Vagina (tissue), 2 donors: ENCODE measurements at regions not wholly inside any gene's neighbourhood (a gene's known extent, or its start where the extent isn't known, plus 50 kb on each side); places are given as distances from the start of the nearest gene placed in this dataset.

Source experiments
- DNase-seq, 2 donors: peaks; one replicate each; pipeline ENCODE4 v3.0.0-alpha.2; 2017; ENCODE audit errors: extremely low spot score in 2 of 2
- H3K27ac ChIP-seq: fragments of 200-600 bp; sonication (generic); one replicate; pipeline ENCODE4 v1.5.1; 2019
- H3K27me3 ChIP-seq: fragments of 200-600 bp; sonication (generic); one replicate; pipeline ENCODE4 v1.5.1; 2019
- H3K36me3 ChIP-seq, 2 donors: fragments of 200-600 bp; sonication (generic); one replicate each; pipeline ENCODE4 v1.5.1; 2017 to 2019
- H3K4me1 ChIP-seq: fragments of 200-600 bp; sonication (generic); one replicate; pipeline ENCODE4 v1.5.1; 2019
- H3K4me3 ChIP-seq, 2 donors: fragments of 200-600 bp; sonication (generic); 1 replicate in 1 of 2; 2 replicates in 1 of 2; pipeline ENCODE4 v1.5.1; 2016 to 2019
- H3K9me3 ChIP-seq: fragments of 200-600 bp; sonication (generic); one replicate; pipeline ENCODE4 v1.5.1; 2019
- CTCF ChIP-seq, 3 experiments: fragments of 450-650 bp in 2 of 3; fragments of 200-600 bp in 1 of 3; sonication (generic) in 1 of 3; IDR thresholded peaks; one replicate each; pipeline ENCODE4 v1.5.1; 2017 to 2019; ENCODE audit warnings: antibody characterized with exemption in 3 of 3, mild to moderate bottlenecking in 2 of 3, moderate library complexity in 2 of 3
- POLR2A ChIP-seq, 2 donors: fragments of 450-650 bp; IDR thresholded peaks; one replicate each; pipeline ENCODE4 v1.6.1; 2017; ENCODE audit warnings: antibody characterized with exemption in 2 of 2, mild to moderate bottlenecking in 2 of 2, moderate library complexity in 2 of 2
- POLR2AphosphoS5 ChIP-seq, 2 donors: sonication (generic); formaldehyde crosslinking; IDR thresholded peaks; one replicate each; pipeline ENCODE4 v1.9.0; 2017; ENCODE audit warnings: antibody characterized with exemption in 2 of 2, mild to moderate bottlenecking in 2 of 2, low read depth in 1 of 2; ENCODE audit not compliant: insufficient read depth in 1 of 2
- intact Hi-C: fragments of 100-400 bp; cut with DNase I; formaldehyde crosslinking; loops from one replicate; pipeline ENCODE4 v1.15.1; 2023

DNA sequence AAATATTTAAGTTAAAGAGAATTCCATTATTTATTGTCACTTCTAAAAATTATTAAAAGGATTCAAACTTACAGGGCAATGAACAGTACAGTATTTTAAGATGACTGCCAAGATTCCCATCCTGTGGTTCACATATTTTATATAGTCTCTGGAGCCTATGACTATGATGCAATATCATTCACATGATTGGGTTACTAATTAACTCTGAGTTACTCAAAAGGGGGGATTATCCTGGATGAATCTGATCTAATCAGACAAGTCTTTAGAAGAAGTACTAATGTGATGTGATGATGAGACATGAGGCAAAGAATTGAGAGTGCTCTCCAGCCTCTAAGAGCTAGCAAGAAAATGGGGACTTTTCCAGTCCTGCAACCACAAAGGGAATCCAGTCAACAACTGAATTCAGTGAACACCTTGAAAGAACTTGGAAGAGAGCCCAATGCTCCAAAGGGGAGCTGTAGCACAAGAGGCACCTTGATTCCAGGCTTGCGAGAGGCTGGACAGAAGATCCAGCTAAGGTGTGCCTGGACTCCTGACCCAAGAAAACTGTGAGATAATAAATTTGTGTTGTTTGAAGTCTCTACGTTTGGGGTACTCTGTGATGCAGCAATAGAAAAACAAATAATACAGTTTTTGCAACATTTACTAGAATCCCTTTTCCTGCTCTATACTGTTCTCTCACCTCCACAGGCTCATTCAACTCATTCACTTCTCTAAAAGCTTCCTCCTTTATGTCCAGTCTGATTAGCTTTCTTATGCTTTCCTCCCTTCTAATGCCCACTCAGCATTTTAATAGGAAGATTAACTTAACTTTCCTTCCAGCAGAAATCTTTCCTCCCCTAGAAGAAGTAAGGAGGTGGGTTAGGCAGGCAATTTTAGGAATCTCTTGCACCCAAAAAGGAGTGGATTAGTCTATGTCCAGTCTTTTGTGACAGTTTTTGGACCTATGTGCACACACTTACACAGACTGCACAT is 133.8 kb upstream of the LCORL start:
- H3K4me1 ChIP-seq = no peaks in the 10 kb centered on the region
- DNase-seq = no peak
- H3K9me3 ChIP-seq = no peaks in the 10 kb centered on the region
- H3K36me3 ChIP-seq = no peaks in the 10 kb centered on the region
- intact Hi-C loops = no loop called here
- no peak overlapping the region for H3K27ac ChIP-seq
- H3K27me3 ChIP-seq = no peaks in the 10 kb centered on the region
- TF ChIP-seq POLR2AphosphoS5 (IDR thresholded peaks at IDR 0.05; ENCODE audit: insufficient read depth in 1 of 2, low read depth in 1 of 2) (no peak), POLR2A (IDR thresholded peaks at IDR 0.05) (no peak), CTCF (IDR thresholded peaks at IDR 0.05) (no peak)
- no peak overlapping the region for H3K4me3 ChIP-seq

DNA sequence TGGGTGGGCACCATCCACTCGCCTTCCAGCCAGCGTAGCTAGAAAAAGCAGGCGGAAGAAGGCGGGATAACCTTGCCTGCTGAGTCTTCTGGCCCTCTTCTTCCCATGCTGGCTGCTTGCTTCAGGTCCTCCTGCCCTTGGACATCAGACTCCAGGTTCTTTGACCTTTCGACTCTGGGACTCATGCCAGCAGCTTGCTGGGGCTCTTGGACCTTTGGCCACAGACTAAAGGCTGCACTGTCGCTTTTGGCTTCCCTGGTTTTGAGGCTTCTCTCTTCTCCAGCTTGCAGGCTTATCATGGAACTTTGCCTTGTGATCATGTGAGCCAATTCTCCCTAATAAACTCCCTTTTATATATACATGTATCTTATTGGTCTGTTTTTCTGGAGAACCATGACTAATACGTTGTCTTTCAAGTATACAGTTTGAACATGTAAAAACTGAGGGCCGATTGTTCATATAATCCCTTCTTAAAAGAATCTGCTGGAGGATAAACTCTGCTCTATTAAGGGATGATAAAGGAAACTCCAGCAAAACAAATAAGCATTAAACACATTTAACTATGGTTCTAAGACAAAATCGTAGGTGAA is 116.6 kb upstream of the LCORL start:
- H3K4me1 ChIP-seq = no peaks in the 10 kb centered on the region
- no peak overlapping the region for H3K27ac ChIP-seq

DNA sequence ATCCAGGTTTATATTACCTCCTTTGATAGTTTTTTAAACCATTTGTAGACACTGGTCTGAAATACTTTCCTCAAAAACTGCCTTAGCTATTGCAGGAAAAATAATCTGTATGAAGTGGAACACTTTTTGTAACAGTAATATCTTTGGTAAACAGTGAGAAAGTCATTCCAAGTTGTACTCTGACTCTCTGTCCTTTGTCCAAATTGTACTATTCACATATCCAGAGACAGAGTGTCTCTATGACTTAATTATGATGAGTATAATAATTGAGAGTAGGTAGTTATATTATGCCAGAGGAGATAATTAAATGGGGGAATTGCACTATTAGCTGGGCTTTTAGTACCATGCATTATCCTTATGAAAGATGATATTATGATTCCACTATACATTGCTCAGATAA is 112.6 kb upstream of the LCORL start:
- H3K4me3 ChIP-seq = no peak overlapping the region
- H3K9me3 ChIP-seq = no peaks in the 10 kb centered on the region
- no peaks in the 10 kb centered on the region for H3K27me3 ChIP-seq
- DNase-seq = no peak
- H3K4me1 ChIP-seq = no peaks in the 10 kb centered on the region
- intact Hi-C loops = no loop called here
- H3K36me3 ChIP-seq = no peaks in the 10 kb centered on the region
- H3K27ac ChIP-seq = no peak overlapping the region
- no peak for TF ChIP-seq POLR2AphosphoS5 (IDR thresholded peaks at IDR 0.05; ENCODE audit: insufficient read depth in 1 of 2, low read depth in 1 of 2)
- TF ChIP-seq POLR2A (IDR thresholded peaks at IDR 0.05) = no peak
- TF ChIP-seq CTCF (IDR thresholded peaks at IDR 0.05) = no peak

More for the DNA sequence above, 116.6 kb upstream of the LCORL start:
- intact Hi-C loops = no loop called here
- Histone ChIP-seq H3K9me3 (no peaks in the 10 kb centered on the region), H3K4me3 (no peak overlapping the region), H3K36me3 (no peaks in the 10 kb centered on the region), H3K27me3 (no peaks in the 10 kb centered on the region)
- no peak for TF ChIP-seq CTCF (IDR thresholded peaks at IDR 0.05)
- no peak for TF ChIP-seq POLR2A (IDR thresholded peaks at IDR 0.05)
- no peak for TF ChIP-seq POLR2AphosphoS5 (IDR thresholded peaks at IDR 0.05; ENCODE audit: insufficient read depth in 1 of 2, low read depth in 1 of 2)
- no peak for DNase-seq

DNA sequence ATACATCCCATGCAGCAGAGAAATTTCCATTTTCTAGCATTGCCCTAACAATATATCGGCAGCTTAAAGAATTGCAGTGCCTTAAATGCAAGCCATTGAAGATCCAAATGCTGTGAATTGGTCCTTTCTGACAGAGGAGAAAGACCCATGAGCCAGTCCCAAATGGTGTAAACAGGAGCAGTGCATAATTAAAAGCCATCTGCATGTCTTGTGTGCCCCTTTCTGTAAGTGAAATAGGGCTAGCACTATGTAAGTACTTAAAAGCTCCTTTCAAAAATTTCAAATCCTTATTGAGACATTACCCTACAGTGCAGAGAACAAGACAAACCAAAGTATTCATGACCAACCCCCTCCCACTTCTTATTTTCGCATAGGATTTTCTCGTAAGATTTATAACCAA is 108.7 kb upstream of the LCORL start:
- no peak for DNase-seq
- no peaks in the 10 kb centered on the region for H3K27me3 ChIP-seq
- H3K4me1 ChIP-seq = no peaks in the 10 kb centered on the region
- no peaks in the 10 kb centered on the region for H3K36me3 ChIP-seq
- TF ChIP-seq POLR2A (IDR thresholded peaks at IDR 0.05) (no peak), CTCF (IDR thresholded peaks at IDR 0.05) (no peak), POLR2AphosphoS5 (IDR thresholded peaks at IDR 0.05; ENCODE audit: insufficient read depth in 1 of 2, low read depth in 1 of 2) (no peak)
- intact Hi-C loops = no loop called here
- H3K9me3 ChIP-seq = no peaks in the 10 kb centered on the region
- H3K4me3 ChIP-seq = no peak overlapping the region
- H3K27ac ChIP-seq = no peak overlapping the region

GRCh38 chr4:18128241-18128640 is 106.7 kb upstream of the LCORL start:
- Histone ChIP-seq H3K4me3 (no peak overlapping the region), H3K4me1 (no peaks in the 10 kb centered on the region), H3K27me3 (no peaks in the 10 kb centered on the region), H3K36me3 (no peaks in the 10 kb centered on the region), H3K27ac (no peak overlapping the region), H3K9me3 (no peaks in the 10 kb centered on the region)
- intact Hi-C loops = no loop called here
- TF ChIP-seq POLR2AphosphoS5 (IDR thresholded peaks at IDR 0.05; ENCODE audit: insufficient read depth in 1 of 2, low read depth in 1 of 2) = no peak
- no peak for TF ChIP-seq POLR2A (IDR thresholded peaks at IDR 0.05)
- no peak for TF ChIP-seq CTCF (IDR thresholded peaks at IDR 0.05)
- DNase-seq = no peak
